ENCODE measurements at regions not wholly inside any gene's neighbourhood (a gene's known extent, or its start where the extent isn't known, plus 50 kb on each side); places are given as distances from the start of the nearest gene placed in this dataset.

DNA sequence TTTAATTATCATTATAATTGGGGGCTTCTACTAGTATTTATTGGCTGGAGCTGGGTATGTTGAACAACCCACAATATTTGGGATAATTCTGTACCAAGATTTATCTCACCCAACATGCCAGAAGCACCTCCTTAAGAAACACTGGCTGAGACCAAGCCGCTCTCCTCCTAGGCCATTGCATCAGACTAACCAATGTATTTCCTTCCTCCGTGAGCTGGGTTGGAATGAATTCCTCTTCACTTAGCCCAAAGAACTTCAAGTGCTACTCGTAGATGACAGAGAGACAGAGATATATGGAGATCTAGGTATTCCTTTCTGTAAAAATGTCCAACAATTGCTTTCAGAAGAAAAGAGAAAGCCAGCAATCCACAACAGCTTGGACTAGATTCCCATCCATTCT is 87.2 kb upstream of the ETS2 start (continued):
- TF ChIP-seq ZBTB48 (tag by site-specific recombination; IDR thresholded peaks at IDR 0.05) (no peak), ZNF768 (tag by site-specific recombination; IDR thresholded peaks at IDR 0.05) (no peak), YY2 (tag by site-specific recombination; IDR thresholded peaks at IDR 0.05) (no peak), ZNF510 (tag by site-specific recombination; IDR thresholded peaks at IDR 0.05; ENCODE audit: insufficient replicate concordance) (no peak), ZNF513 (tag by site-specific recombination; IDR thresholded peaks at IDR 0.05) (no peak), FEZF1 (tag by site-specific recombination; IDR thresholded peaks at IDR 0.05) (no peak), ZSCAN30 (tag by site-specific recombination; IDR thresholded peaks at IDR 0.05) (no peak), ZNF2 (tag by site-specific recombination; IDR thresholded peaks at IDR 0.05) (no peak), ZXDB (tag by site-specific recombination; IDR thresholded peaks at IDR 0.05) (no peak)
- TF ChIP-seq, protein P1, sequence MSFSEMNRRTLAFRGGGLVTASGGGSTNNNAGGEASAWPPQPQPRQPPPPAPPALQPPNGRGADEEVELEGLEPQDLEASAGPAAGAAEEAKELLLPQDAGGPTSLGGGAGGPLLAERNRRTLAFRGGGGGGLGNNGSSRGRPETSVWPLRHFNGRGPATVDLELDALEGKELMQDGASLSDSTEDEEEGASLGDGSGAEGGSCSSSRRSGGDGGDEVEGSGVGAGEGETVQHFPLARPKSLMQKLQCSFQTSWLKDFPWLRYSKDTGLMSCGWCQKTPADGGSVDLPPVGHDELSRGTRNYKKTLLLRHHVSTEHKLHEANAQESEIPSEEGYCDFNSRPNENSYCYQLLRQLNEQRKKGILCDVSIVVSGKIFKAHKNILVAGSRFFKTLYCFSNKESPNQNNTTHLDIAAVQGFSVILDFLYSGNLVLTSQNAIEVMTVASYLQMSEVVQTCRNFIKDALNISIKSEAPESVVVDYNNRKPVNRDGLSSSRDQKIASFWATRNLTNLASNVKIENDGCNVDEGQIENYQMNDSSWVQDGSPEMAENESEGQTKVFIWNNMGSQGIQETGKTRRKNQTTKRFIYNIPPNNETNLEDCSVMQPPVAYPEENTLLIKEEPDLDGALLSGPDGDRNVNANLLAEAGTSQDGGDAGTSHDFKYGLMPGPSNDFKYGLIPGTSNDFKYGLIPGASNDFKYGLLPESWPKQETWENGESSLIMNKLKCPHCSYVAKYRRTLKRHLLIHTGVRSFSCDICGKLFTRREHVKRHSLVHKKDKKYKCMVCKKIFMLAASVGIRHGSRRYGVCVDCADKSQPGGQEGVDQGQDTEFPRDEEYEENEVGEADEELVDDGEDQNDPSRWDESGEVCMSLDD (tag by site-specific recombination; IDR thresholded peaks at IDR 0.05), result no peak

DNA sequence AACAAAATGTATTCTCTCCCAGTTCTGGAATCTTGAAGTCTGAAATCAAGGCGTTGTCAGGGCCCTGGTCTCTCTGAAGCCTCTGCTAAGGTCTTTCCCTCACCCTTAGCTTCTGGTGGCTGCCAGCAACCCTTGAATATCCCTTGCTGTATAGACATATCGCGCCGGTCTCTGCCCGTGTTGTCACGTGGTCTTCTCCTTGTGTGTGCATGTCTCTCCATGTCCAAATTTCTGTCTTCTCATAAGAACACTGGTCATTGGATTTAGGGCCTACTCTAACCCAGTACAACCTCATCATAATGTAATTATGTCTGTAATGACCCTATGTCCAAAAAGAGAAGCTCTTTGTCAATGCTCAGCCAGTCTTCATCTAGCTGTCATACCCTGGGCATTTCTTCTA is 85.7 kb upstream of the ETS2 start:
- no peak for TF ChIP-seq ZNF121 (tag by site-specific recombination; IDR thresholded peaks at IDR 0.05)
- TF ChIP-seq ZNF843 (tag by site-specific recombination; IDR thresholded peaks at IDR 0.05), result no peak
- TF ChIP-seq ZNF76 (tag by site-specific recombination; IDR thresholded peaks at IDR 0.05; ENCODE audit: borderline replicate concordance, low read depth), result no peak
- no peak for TF ChIP-seq ZBTB48 (tag by site-specific recombination; IDR thresholded peaks at IDR 0.05)
- no peak for TF ChIP-seq ZNF335 (tag by site-specific recombination; conservative IDR thresholded peaks at IDR 0.05)
- TF ChIP-seq, protein P2, sequence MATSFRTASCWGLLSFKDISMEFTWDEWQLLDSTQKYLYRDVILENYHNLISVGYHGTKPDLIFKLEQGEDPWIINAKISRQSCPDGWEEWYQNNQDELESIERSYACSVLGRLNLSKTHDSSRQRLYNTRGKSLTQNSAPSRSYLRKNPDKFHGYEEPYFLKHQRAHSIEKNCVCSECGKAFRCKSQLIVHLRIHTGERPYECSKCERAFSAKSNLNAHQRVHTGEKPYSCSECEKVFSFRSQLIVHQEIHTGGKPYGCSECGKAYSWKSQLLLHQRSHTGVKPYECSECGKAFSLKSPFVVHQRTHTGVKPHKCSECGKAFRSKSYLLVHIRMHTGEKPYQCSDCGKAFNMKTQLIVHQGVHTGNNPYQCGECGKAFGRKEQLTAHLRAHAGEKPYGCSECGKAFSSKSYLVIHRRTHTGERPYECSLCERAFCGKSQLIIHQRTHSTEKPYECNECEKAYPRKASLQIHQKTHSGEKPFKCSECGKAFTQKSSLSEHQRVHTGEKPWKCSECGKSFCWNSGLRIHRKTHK (tag by site-specific recombination; IDR thresholded peaks at IDR 0.05), result no peak
- no peak for TF ChIP-seq ZNF707 (tag by site-specific recombination; IDR thresholded peaks at IDR 0.05)
- TF ChIP-seq YY2 (tag by site-specific recombination; IDR thresholded peaks at IDR 0.05), result no peak
- no peak for TF ChIP-seq OVOL3 (tag by site-specific recombination; IDR thresholded peaks at IDR 0.05)
- TF ChIP-seq ZNF549 (tag by site-specific recombination; IDR thresholded peaks at IDR 0.05), result no peak
- no peak for TF ChIP-seq MZF1 (tag by site-specific recombination; IDR thresholded peaks at IDR 0.05; ENCODE audit: borderline replicate concordance)
- TF ChIP-seq ZNF624 (tag by site-specific recombination; IDR thresholded peaks at IDR 0.05), result no peak
- TF ChIP-seq PRDM1 (tag by site-specific recombination; IDR thresholded peaks at IDR 0.05), result no peak
- no peak for TF ChIP-seq PATZ1 (tag by site-specific recombination; IDR thresholded peaks at IDR 0.05)
- TF ChIP-seq ZNF701 (tag by site-specific recombination; IDR thresholded peaks at IDR 0.05), result no peak
- TF ChIP-seq, protein P3, sequence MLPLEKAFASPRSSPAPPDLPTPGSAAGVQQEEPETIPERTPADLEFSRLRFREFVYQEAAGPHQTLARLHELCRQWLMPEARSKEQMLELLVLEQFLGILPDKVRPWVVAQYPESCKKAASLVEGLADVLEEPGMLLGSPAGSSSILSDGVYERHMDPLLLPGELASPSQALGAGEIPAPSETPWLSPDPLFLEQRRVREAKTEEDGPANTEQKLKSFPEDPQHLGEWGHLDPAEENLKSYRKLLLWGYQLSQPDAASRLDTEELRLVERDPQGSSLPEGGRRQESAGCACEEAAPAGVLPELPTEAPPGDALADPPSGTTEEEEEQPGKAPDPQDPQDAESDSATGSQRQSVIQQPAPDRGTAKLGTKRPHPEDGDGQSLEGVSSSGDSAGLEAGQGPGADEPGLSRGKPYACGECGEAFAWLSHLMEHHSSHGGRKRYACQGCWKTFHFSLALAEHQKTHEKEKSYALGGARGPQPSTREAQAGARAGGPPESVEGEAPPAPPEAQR (tag by site-specific recombination; IDR thresholded peaks at IDR 0.05), result no peak
- no peak for TF ChIP-seq ZNF544 (tag by site-specific recombination; IDR thresholded peaks at IDR 0.05)
- TF ChIP-seq, protein P4, sequence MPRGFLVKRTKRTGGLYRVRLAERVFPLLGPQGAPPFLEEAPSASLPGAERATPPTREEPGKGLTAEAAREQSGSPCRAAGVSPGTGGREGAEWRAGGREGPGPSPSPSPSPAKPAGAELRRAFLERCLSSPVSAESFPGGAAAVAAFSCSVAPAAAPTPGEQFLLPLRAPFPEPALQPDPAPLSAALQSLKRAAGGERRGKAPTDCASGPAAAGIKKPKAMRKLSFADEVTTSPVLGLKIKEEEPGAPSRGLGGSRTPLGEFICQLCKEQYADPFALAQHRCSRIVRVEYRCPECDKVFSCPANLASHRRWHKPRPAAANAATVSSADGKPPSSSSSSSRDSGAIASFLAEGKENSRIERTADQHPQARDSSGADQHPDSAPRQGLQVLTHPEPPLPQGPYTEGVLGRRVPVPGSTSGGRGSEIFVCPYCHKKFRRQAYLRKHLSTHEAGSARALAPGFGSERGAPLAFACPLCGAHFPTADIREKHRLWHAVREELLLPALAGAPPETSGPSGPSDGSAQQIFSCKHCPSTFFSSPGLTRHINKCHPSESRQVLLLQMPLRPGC (tag by site-specific recombination; IDR thresholded peaks at IDR 0.05), result no peak
- no peaks in the 10 kb centered on the region for H3K9me3 ChIP-seq (ENCODE audit: control insufficient read depth, insufficient read depth, low read depth, low read length)
- POLR2A ChIA-PET, result no interaction called here
- CTCF ChIA-PET, result interaction anchor here (0.6 to 2.4 kb wide), 2 partner anchors 8 to 447 kb away, joined by 5 to 7 read pairs; no protein-coding TSS in a partner anchor
- no peak overlapping the region for H3K4me3 ChIP-seq (ENCODE audit: low read depth, low read length)
- H3K36me3 ChIP-seq (ENCODE audit: control insufficient read depth in 2 of 2, insufficient read depth in 1 of 2, low read length in 2 of 2), result no peaks in the 10 kb centered on the region
- H3K27ac ChIP-seq (ENCODE audit: extremely low read depth, low read depth, low read length), result no peak overlapping the region
- H3K4me1 ChIP-seq (ENCODE audit: control insufficient read depth, insufficient read depth, low read length), result no peaks in the 10 kb centered on the region
